Fibroblast of the aortic adventitia (primary cell): ENCODE measurements at regions not wholly inside any gene's neighbourhood (a gene's known extent, or its start where the extent isn't known, plus 50 kb on each side); places are given as distances from the start of the nearest gene placed in this dataset.

Experiments
- DNase-seq: peaks from one replicate; pipeline ENCODE4 v3.0.0-alpha.2; 2010; ENCODE audit warnings: low read depth
- H3K4me3 ChIP-seq: 2 replicates; pipeline ENCODE4 v1.5.1; 2011; ENCODE audit warnings: low read depth, mild to moderate bottlenecking, control low read depth, low read length, moderate library complexity
- CTCF ChIP-seq: IDR thresholded peaks from 2 replicates; pipeline ENCODE4 v1.5.1; 2011; ENCODE audit warnings: mild to moderate bottlenecking, low read length, control low read depth, inconsistent platforms; ENCODE audit not compliant: insufficient read depth

- no peak for TF ChIP-seq CTCF
- DNase-seq, result no peak
- H3K4me3 ChIP-seq, result no peak overlapping the region
Observed at GRCh38 chr14:61636291-61636690, 59.0 kb upstream of the HIF1A start.

GRCh38 chr14:61636779-61637178 is 58.5 kb upstream of the HIF1A start:
- DNase-seq, result no peak
- TF ChIP-seq CTCF, result no peak
- no peak overlapping the region for H3K4me3 ChIP-seq

GRCh38 chr14:61638595-61639387 is 56.5 kb upstream of the HIF1A start:
- no peak for TF ChIP-seq CTCF
- H3K4me3 ChIP-seq, result no peak overlapping the region
- no peak for DNase-seq

DNA sequence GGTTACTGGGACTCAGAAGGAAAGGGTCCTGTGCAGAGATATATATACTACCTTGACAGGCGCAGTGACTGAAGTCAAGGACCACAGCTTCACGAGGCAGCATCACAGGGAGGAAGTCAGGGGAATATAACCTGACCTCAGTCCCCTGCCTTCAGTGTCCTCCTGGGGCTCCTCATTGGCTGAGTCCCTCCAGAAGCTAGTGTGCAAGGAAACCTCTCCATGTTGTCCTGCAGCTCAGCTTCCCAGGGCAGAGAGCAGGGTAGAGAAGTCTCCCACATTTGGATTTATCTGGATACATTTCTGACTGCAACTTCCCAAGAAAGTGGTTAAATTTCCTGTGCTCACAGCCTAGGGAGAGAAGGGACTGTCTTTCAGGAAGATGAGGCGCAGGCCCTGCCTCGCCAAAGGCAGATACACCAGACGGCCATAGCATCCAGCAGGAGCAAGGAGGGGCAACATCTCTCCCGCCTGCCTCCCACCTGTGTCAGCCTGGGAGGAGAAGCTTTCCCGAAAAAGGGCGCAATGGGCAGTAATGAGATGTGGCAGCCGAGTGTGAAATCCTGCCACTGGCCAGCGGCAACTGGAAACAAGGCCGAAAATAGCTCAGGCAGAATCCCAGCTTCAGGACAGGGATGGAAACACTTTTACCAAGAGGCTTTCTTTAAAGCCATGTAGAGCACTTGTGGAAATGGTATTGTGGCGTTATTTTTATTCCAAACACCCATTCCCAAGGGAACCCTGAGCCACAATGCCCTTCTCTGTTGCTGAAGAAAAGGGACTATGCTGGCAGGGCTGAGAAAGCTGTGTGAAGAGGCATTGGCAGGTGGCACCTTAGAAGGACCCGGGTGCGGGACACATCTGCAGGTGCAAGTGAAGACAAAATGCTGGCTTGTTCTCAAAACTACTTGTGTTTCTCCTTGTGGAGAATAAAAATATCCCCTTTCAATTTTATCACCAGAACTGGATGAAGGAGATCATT is 54.9 kb upstream of the HIF1A start:
- DNase-seq, result no peak
- no peak for TF ChIP-seq CTCF
- H3K4me3 ChIP-seq, result no peak overlapping the region

DNA sequence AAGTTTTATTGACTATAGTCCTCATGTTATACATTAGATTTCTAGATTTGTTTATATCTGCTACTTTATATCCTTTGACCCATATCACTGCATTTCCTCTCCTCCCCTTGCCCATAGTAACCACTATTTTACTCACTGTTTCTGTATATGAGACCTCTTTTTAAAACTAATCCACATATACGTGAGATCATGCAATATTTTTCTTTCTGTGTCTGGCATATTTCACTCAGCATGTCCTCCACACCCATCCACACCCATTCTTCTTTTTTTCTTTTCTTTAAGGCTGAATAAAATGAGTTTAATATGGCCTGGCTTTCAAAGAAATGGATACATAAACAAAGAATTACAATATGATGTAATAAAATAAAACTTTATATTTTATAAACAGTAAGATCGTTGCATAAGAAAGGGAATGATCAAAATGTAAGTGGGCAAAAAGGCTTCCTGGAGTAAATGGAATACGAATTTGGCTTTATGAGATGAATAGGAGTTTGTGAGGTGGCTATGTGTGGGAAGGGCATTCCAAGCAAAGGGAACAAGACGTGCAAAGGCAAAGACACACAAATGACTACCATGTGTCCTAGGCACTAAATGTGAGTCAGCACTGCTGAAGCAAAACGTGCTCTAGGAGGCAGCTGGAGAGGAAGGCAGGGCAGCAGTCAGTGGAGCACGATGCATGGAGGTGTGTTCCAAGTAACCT is 53.2 kb upstream of the HIF1A start:
- no peak overlapping the region for H3K4me3 ChIP-seq
- no peak for TF ChIP-seq CTCF
- peak; percentile 43 for DNase-seq

- no peak for DNase-seq
- no peak for TF ChIP-seq CTCF
- H3K4me3 ChIP-seq, result no peak overlapping the region
Observed at GRCh38 chr14:61642614-61642982, 52.7 kb upstream of the HIF1A start.
